ENCODE measurements at regions not wholly inside any gene's neighbourhood (a gene's known extent, or its start where the extent isn't known, plus 50 kb on each side); places are given as distances from the start of the nearest gene placed in this dataset.

GRCh38 chr6:168255283-168255881 lies 64.2 kb downstream of the DACT2 start:
- no peak for TF ChIP-seq POLR2A (IDR thresholded peaks at IDR 0.05)
- TF ChIP-seq CTCF (IDR thresholded peaks at IDR 0.05): no peak
- no peak for TF ChIP-seq EP300 (IDR thresholded peaks at IDR 0.05)
